ENCODE measurements at regions not wholly inside any gene's neighbourhood (a gene's known extent, or its start where the extent isn't known, plus 50 kb on each side); places are given as distances from the start of the nearest gene placed in this dataset.

GRCh38 chr11:70592641-70593165 lies 194.4 kb downstream of the CTTN start:
- TF ChIP-seq EZH2phosphoT487 (IDR thresholded peaks at IDR 0.05; ENCODE audit: low read depth, severe bottlenecking, unreplicated experiment) = no peak
- TF ChIP-seq EZH2 (IDR thresholded peaks at IDR 0.05; ENCODE audit: borderline replicate concordance) = no peak
- no peak for TF ChIP-seq CTCF (IDR thresholded peaks at IDR 0.05; ENCODE audit: poor library complexity)
- H4K20me1 ChIP-seq (ENCODE audit: insufficient read depth, poor library complexity, severe bottlenecking) = no peaks in the 10 kb centered on the region
- WGBS (ENCODE audit: low lambda C conversion rate, missing lambda C conversion rate) = 89% methylated on average over 17 of the region's 17 CpGs

GRCh38 chr11:70593446-70593983 lies 195.2 kb downstream of the CTTN start:
- WGBS (ENCODE audit: low lambda C conversion rate, missing lambda C conversion rate) = 86% methylated on average over 10 of the region's 10 CpGs
- DNase-seq (ENCODE audit: low spot score) = no peak

More at GRCh38 chr11:70592641-70593165, 194.4 kb downstream of the CTTN start:
- no peaks in the 10 kb centered on the region for H3K36me3 ChIP-seq (replicated peaks; ENCODE audit: insufficient read depth, low read depth)
- no peak overlapping the region for H3K4me2 ChIP-seq
- H3K79me2 ChIP-seq = no peaks in the 10 kb centered on the region
- H3K9me3 ChIP-seq (ENCODE audit: low read depth) = no peaks in the 10 kb centered on the region
- no peak for DNase-seq (ENCODE audit: low spot score)
- H2AFZ ChIP-seq = no peak overlapping the region
- H3K4me3 ChIP-seq = no peak overlapping the region
- H3K4me1 ChIP-seq (ENCODE audit: insufficient read depth) = no peaks in the 10 kb centered on the region
- no peaks in the 10 kb centered on the region for H3K9me2 ChIP-seq (replicated peaks; ENCODE audit: insufficient read depth)
- no peak overlapping the region for H3K27ac ChIP-seq
- no peaks in the 10 kb centered on the region for H3K27me3 ChIP-seq

GRCh38 chr11:70594031-70594430 lies 195.7 kb downstream of the CTTN start:
- Histone ChIP-seq H3K9me3 (ENCODE audit: low read depth) (no peaks in the 10 kb centered on the region), H3K9me2 (replicated peaks; ENCODE audit: insufficient read depth) (no peaks in the 10 kb centered on the region), H4K20me1 (ENCODE audit: insufficient read depth, poor library complexity, severe bottlenecking) (no peaks in the 10 kb centered on the region), H3K4me1 (ENCODE audit: insufficient read depth) (no peaks in the 10 kb centered on the region), H3K79me2 (no peaks in the 10 kb centered on the region), H3K27me3 (no peaks in the 10 kb centered on the region), H3K4me2 (no peak overlapping the region), H3K36me3 (replicated peaks; ENCODE audit: insufficient read depth, low read depth) (no peaks in the 10 kb centered on the region), H3K4me3 (no peak overlapping the region), H3K27ac (no peak overlapping the region), H2AFZ (no peak overlapping the region)
- TF ChIP-seq EZH2phosphoT487 (IDR thresholded peaks at IDR 0.05; ENCODE audit: low read depth, severe bottlenecking, unreplicated experiment) = no peak
- TF ChIP-seq CTCF (IDR thresholded peaks at IDR 0.05; ENCODE audit: poor library complexity) = no peak
- TF ChIP-seq EZH2 (IDR thresholded peaks at IDR 0.05; ENCODE audit: borderline replicate concordance) = no peak
- 94% methylated on average over 16 of the region's 16 CpGs for WGBS (ENCODE audit: low lambda C conversion rate, missing lambda C conversion rate)
- no peak for DNase-seq (ENCODE audit: low spot score)

More at GRCh38 chr11:70593446-70593983, 195.2 kb downstream of the CTTN start:
- H3K4me1 ChIP-seq (ENCODE audit: insufficient read depth) = no peaks in the 10 kb centered on the region
- TF ChIP-seq EZH2phosphoT487 (IDR thresholded peaks at IDR 0.05; ENCODE audit: low read depth, severe bottlenecking, unreplicated experiment) (no peak), CTCF (IDR thresholded peaks at IDR 0.05; ENCODE audit: poor library complexity) (no peak), EZH2 (IDR thresholded peaks at IDR 0.05; ENCODE audit: borderline replicate concordance) (no peak)
- H3K9me3 ChIP-seq (ENCODE audit: low read depth) = no peaks in the 10 kb centered on the region
- H3K4me3 ChIP-seq = no peak overlapping the region
- no peaks in the 10 kb centered on the region for H3K79me2 ChIP-seq
- H3K9me2 ChIP-seq (replicated peaks; ENCODE audit: insufficient read depth) = no peaks in the 10 kb centered on the region
- H2AFZ ChIP-seq = no peak overlapping the region
- H3K27ac ChIP-seq = no peak overlapping the region
- H3K4me2 ChIP-seq = no peak overlapping the region
- no peaks in the 10 kb centered on the region for H3K27me3 ChIP-seq
- no peaks in the 10 kb centered on the region for H4K20me1 ChIP-seq (ENCODE audit: insufficient read depth, poor library complexity, severe bottlenecking)
- H3K36me3 ChIP-seq (replicated peaks; ENCODE audit: insufficient read depth, low read depth) = no peaks in the 10 kb centered on the region
